Neuron (in vitro differentiated cells): ENCODE measurements at regions not wholly inside any gene's neighbourhood (a gene's known extent, or its start where the extent isn't known, plus 50 kb on each side); places are given as distances from the start of the nearest gene placed in this dataset.
"Not testable (repeated sequence)": the region's sequence is repeated elsewhere in the genome, so short reads cannot be mapped to it uniquely, and the experiment has no call there.

Experiments used
- H2AFZ ChIP-seq: one replicate; pipeline ENCODE4 v1.6.1; 2013; ENCODE audit warnings: low read depth, mild to moderate bottlenecking, inconsistent platforms, low read length, moderate library complexity
- H3K27me3 ChIP-seq: one replicate; pipeline ENCODE4 v1.6.1; 2013; ENCODE audit warnings: low read length; ENCODE audit not compliant: insufficient read depth
- H3K36me3 ChIP-seq: one replicate; pipeline ENCODE4 v1.6.1; 2013; ENCODE audit warnings: low read length; ENCODE audit not compliant: insufficient read depth
- H3K4me1 ChIP-seq: one replicate; pipeline ENCODE4 v1.6.1; 2013; ENCODE audit warnings: low read length; ENCODE audit not compliant: insufficient read depth
- H3K4me3 ChIP-seq: 2 replicates; pipeline ENCODE4 v1.5.1; 2013; ENCODE audit warnings: mild to moderate bottlenecking, low read length, moderate library complexity
- H3K9me3 ChIP-seq: one replicate; pipeline ENCODE4 v1.6.1; 2013; ENCODE audit warnings: low read length

GRCh38 chr1:149276496-149276895 is 173.1 kb upstream of the NBPF9 start:
- H3K4me3 ChIP-seq, H3K9me3 ChIP-seq, H3K36me3 ChIP-seq, H3K27me3 ChIP-seq, H3K4me1 ChIP-seq, H2AFZ ChIP-seq: not testable (repeated sequence)

GRCh38 chr1:149278156-149278555 is 174.8 kb upstream of the NBPF9 start:
- not testable (repeated sequence) for H3K4me1 ChIP-seq, H3K27me3 ChIP-seq, H3K36me3 ChIP-seq, H2AFZ ChIP-seq, H3K4me3 ChIP-seq, H3K9me3 ChIP-seq

- H3K4me3 ChIP-seq, H2AFZ ChIP-seq, H3K36me3 ChIP-seq, H3K4me1 ChIP-seq, H3K9me3 ChIP-seq, H3K27me3 ChIP-seq: not testable (repeated sequence)
These were observed 175.7 kb upstream of the NBPF9 start for GRCh38 chr1:149279015-149279414.

GRCh38 chr1:149279512-149279911 is 176.2 kb upstream of the NBPF9 start:
- H2AFZ ChIP-seq, H3K4me3 ChIP-seq, H3K36me3 ChIP-seq, H3K27me3 ChIP-seq, H3K9me3 ChIP-seq, H3K4me1 ChIP-seq: not testable (repeated sequence)

GRCh38 chr1:149284773-149285172 is 181.4 kb upstream of the NBPF9 start:
- H3K27me3 ChIP-seq, H3K4me3 ChIP-seq, H2AFZ ChIP-seq, H3K4me1 ChIP-seq, H3K9me3 ChIP-seq, H3K36me3 ChIP-seq: not testable (repeated sequence)

DNA sequence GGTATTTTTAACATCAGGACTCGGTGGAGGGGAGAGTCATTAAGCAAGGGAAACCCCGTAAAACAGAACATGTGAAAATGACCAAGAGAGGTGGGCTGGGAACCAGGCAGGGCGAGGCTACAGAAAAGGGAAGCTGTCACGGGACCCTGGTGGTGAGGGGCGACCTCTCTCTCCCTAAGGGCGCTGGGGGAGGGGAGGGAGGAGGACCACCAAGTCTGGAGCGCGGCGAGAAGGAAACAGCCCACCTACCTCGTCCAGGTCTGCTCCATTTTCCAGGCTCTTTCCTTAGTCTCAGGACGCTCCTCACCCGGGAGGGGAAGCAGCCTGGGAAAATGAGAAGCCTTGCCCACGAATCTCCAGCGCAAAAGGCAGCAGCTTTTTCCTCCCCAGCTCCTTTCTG is 181.9 kb upstream of the NBPF9 start:
- not testable (repeated sequence) for H3K36me3 ChIP-seq, H3K4me3 ChIP-seq, H3K9me3 ChIP-seq, H3K27me3 ChIP-seq, H2AFZ ChIP-seq, H3K4me1 ChIP-seq

GRCh38 chr1:149285638-149286037 is 182.3 kb upstream of the NBPF9 start:
- H3K36me3 ChIP-seq, H3K9me3 ChIP-seq, H3K4me3 ChIP-seq, H3K27me3 ChIP-seq, H3K4me1 ChIP-seq, H2AFZ ChIP-seq: not testable (repeated sequence)

- H3K27me3 ChIP-seq, H3K36me3 ChIP-seq, H2AFZ ChIP-seq, H3K4me3 ChIP-seq, H3K9me3 ChIP-seq, H3K4me1 ChIP-seq: not testable (repeated sequence)
These were observed 185.2 kb upstream of the NBPF9 start for GRCh38 chr1:149288580-149288979.

- H3K4me3 ChIP-seq, H3K36me3 ChIP-seq, H3K4me1 ChIP-seq, H3K9me3 ChIP-seq, H2AFZ ChIP-seq, H3K27me3 ChIP-seq: not testable (repeated sequence)
These were observed 174.2 kb upstream of the NBPF19 start for GRCh38 chr1:149300478-149301218.

DNA sequence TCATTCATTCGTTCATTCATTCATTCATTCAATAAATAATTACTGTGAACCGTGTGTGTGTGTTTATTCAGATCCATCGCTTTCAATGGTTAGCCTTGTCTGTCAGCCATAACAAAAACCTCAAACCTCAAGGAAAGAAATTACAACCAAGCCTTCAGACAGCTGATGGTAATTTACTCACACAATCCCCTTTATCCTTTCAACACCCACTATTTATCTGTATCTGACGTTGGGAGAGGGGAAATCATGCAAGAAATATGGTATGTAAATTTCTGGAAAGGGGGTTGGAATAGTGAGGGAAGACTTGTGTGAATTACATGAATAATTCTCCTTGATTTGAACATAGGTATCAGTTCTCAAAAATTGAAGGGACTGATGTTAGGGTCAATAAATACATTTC is 173.6 kb upstream of the NBPF19 start:
- H3K4me3 ChIP-seq, H3K4me1 ChIP-seq, H3K27me3 ChIP-seq, H2AFZ ChIP-seq, H3K36me3 ChIP-seq, H3K9me3 ChIP-seq: not testable (repeated sequence)

GRCh38 chr1:149304796-149305195 is 170.0 kb upstream of the NBPF19 start:
- H3K36me3 ChIP-seq, H3K4me3 ChIP-seq, H3K9me3 ChIP-seq, H2AFZ ChIP-seq, H3K27me3 ChIP-seq, H3K4me1 ChIP-seq: not testable (repeated sequence)

DNA sequence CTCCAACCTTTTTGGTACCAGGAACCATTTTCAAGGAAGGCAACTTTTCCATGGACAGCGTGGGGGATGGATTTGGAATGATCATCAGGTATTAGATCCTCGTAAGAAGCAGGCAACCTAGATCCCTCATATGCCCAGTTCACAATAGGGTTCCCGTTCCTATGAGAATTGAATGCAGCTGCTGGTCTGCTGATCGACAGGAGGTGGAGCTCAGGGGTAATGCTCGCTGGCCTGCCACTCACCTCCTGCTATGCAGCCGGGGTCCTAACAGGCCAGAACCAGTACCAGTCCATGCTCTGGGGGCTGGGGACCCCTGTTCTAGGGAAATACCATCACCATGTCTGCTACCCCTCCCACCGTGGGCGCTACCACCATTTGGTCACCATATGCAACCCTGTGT is 167.2 kb upstream of the NBPF19 start:
- H3K9me3 ChIP-seq, H3K4me1 ChIP-seq, H3K36me3 ChIP-seq, H2AFZ ChIP-seq, H3K27me3 ChIP-seq, H3K4me3 ChIP-seq: not testable (repeated sequence)

DNA sequence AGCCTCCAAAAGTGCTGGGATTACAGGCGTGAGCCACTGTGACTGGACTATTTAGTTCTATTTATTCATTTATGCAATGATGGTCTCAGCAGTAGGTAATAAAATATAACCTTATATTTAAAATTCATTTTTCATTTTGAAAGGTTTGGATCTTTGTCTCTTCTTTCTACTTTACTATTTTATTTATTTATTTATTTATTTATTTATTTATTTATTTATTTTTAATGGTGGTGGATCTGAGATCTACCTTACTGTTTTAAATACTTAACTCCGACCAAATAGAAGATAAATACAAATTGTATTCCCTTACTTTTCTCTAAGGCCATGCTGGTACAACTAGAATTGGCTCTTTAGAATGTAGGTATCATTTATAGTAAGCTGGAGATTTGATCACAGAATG is 159.9 kb upstream of the NBPF19 start:
- H3K27me3 ChIP-seq, H3K9me3 ChIP-seq: not testable (repeated sequence)

GRCh38 chr1:149320971-149321731 is 153.7 kb upstream of the NBPF19 start:
- H3K36me3 ChIP-seq, H2AFZ ChIP-seq, H3K4me3 ChIP-seq, H3K27me3 ChIP-seq, H3K9me3 ChIP-seq, H3K4me1 ChIP-seq: not testable (repeated sequence)

More for the DNA sequence above, 159.9 kb upstream of the NBPF19 start:
- H3K4me3 ChIP-seq, H3K4me1 ChIP-seq, H2AFZ ChIP-seq, H3K36me3 ChIP-seq: not testable (repeated sequence)
